Effector memory CD4-positive, alpha-beta T cell (primary cell): ENCODE measurements at regions not wholly inside any gene's neighbourhood (a gene's known extent, or its start where the extent isn't known, plus 50 kb on each side); places are given as distances from the start of the nearest gene placed in this dataset.

Source experiments
- DNase-seq, 3 donors: peaks; one replicate each; pipeline ENCODE4 v3.0.0-alpha.2; 2020
- H3K27ac ChIP-seq: 2 replicates; pipeline ENCODE4 v1.7.0; 2013; ENCODE audit warnings: mild to moderate bottlenecking, low read length, moderate library complexity; ENCODE audit not compliant: insufficient read depth, poor library complexity, severe bottlenecking
- H3K27me3 ChIP-seq: replicated peaks from 2 replicates; pipeline ENCODE4 v1.7.0; 2013; ENCODE audit warnings: mild to moderate bottlenecking, low read length; ENCODE audit not compliant: insufficient read depth, control insufficient read depth, poor library complexity, severe bottlenecking
- H3K36me3 ChIP-seq: 2 replicates; pipeline ENCODE4 v1.7.0; 2013; ENCODE audit warnings: mild to moderate bottlenecking, low read length, moderate library complexity; ENCODE audit not compliant: control insufficient read depth, insufficient read depth
- H3K4me1 ChIP-seq: 2 replicates; pipeline ENCODE4 v1.7.0; 2013; ENCODE audit warnings: low read length, mild to moderate bottlenecking; ENCODE audit not compliant: control insufficient read depth, insufficient read depth, poor library complexity, severe bottlenecking
- H3K4me3 ChIP-seq: 2 replicates; pipeline ENCODE4 v1.7.0; 2013; ENCODE audit warnings: low read length, low read depth, mild to moderate bottlenecking; ENCODE audit not compliant: insufficient read depth, poor library complexity, severe bottlenecking
- H3K9me3 ChIP-seq: 2 replicates; pipeline ENCODE4 v1.7.0; 2013; ENCODE audit warnings: mild to moderate bottlenecking, low read length, moderate library complexity; ENCODE audit not compliant: control insufficient read depth

DNA sequence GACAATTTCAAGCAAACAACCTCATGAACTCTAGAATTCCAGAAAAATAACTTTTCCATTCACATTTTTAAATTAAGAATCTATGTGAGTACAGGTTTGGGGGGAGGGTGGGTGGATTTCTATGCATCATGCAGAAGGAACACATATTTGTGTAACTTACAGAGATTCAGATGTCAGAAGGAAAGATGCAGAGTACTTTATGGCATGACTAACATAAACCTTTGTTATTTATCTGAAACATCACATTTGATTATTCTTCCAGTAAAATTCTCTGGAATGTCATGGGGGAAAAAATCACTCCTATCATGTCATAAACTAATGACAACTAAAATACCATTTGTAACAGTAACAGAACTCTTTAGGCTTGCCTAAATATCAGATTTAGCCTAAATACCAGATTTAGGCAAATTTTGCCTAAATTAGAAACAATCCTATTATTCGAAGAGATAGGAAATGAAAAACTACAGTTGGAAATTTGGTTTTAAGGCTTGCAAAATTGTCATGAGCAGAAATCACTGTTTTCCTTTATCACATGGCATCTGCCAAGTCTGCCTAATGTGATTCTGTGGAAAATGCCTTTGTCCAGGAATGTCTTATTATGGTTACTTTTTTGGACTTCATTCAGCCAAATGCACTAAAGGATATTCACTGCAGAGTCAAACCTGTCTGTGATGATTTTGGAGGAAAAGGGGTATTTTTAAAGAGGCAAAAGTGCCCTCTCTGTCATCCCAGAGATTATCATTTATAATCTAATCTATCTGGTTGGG, 527.7 kb upstream of the CELF2 start:
- Histone ChIP-seq H3K36me3 (no peaks in the 10 kb centered on the region), H3K9me3 (no peaks in the 10 kb centered on the region), H3K27ac (no peak overlapping the region), H3K4me1 (no peaks in the 10 kb centered on the region), H3K4me3 (no peak overlapping the region), H3K27me3 (no peaks in the 10 kb centered on the region)
- DNase-seq = no peak

DNA sequence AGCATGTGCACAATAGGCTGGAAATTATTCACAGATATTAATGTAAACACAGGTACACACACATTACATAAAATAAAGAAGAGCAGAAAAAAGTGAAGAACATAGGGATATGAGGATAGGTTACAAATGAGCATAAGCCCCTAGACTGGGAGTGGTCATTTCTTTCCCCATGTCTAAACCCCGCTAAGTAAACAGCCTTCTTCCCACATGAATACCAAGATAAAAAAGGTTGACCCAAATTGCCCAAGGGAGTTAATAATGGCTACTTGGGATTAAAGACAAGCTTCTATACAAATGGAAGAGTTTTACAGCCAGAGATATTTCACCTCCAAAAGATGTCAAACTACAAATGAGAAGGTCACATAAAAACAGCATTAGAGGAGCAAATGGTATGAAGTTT, 527.1 kb upstream of the CELF2 start:
- Histone ChIP-seq H3K27ac (no peak overlapping the region), H3K27me3 (no peaks in the 10 kb centered on the region), H3K4me3 (no peak overlapping the region), H3K36me3 (no peaks in the 10 kb centered on the region), H3K4me1 (no peaks in the 10 kb centered on the region), H3K9me3 (no peaks in the 10 kb centered on the region)
- DNase-seq = no peak

DNA sequence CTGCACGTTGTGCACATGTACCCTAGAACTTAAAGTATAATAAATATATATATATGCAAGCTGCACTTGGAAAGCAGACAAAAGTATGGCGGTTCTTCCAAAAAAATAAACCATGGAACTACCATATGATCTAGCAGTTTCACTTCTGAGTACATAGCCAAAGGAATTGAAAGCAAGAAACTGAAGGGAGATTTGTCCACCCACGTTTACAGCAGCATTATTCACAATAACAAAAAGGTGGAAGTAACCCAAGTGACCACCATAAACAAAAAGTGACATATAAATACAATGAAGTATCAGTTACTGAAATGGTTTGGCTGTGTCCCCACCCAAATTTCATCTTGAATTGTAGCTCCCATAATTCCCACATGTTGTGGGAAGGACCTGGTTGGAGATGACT, 525.3 kb upstream of the CELF2 start:
- Histone ChIP-seq H3K4me1 (no peaks in the 10 kb centered on the region), H3K27ac (no peak overlapping the region), H3K27me3 (no peaks in the 10 kb centered on the region), H3K9me3 (no peaks in the 10 kb centered on the region), H3K36me3 (no peaks in the 10 kb centered on the region), H3K4me3 (no peak overlapping the region)
- no peak for DNase-seq

DNA sequence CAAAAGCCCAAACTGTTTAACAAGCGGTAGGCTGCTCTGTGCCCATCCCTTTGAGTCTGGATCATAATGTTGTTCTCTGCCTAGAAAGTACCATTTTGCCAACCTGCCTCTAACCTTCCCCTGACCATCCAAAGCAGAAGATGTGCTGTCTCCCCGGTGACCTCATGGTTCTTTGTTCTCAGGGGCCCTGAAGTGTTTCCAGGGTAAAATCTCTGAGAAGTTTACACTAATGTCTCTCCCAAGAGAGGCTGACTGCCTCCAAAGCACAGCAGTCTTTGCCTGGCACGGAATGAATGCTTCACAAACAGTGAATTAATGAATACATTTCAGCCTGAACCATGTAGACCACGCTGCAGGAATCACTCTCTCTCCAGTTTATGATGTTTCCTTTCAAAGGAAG, 523.8 kb upstream of the CELF2 start:
- DNase-seq = no peak
- no peaks in the 10 kb centered on the region for H3K36me3 ChIP-seq
- no peaks in the 10 kb centered on the region for H3K4me1 ChIP-seq
- no peak overlapping the region for H3K27ac ChIP-seq
- no peak overlapping the region for H3K4me3 ChIP-seq
- no peaks in the 10 kb centered on the region for H3K27me3 ChIP-seq
- H3K9me3 ChIP-seq = no peaks in the 10 kb centered on the region

DNA sequence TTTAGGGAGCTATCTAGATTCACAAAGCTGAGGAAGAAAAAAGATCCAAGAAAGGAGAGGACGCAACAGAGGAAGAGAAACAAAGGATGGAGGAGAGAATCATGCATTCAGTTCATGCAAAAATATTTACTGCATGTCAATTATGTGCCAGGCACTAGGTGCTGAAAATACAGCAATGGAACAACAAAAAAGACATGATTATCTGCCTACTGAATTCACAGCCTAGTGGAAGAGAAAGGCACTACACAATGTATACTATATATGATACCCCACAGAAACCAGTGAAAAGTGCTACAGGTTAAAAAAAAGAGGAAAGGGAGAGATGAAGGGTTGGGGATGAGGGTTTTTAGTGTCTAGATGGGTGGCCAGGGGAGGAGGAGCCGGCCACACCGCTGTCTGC, 520.4 kb upstream of the CELF2 start:
- H3K36me3 ChIP-seq = no peaks in the 10 kb centered on the region
- no peak overlapping the region for H3K27ac ChIP-seq
- no peak for DNase-seq
- H3K4me3 ChIP-seq = no peak overlapping the region
- H3K27me3 ChIP-seq = no peaks in the 10 kb centered on the region
- no peaks in the 10 kb centered on the region for H3K4me1 ChIP-seq
- H3K9me3 ChIP-seq = no peaks in the 10 kb centered on the region

DNA sequence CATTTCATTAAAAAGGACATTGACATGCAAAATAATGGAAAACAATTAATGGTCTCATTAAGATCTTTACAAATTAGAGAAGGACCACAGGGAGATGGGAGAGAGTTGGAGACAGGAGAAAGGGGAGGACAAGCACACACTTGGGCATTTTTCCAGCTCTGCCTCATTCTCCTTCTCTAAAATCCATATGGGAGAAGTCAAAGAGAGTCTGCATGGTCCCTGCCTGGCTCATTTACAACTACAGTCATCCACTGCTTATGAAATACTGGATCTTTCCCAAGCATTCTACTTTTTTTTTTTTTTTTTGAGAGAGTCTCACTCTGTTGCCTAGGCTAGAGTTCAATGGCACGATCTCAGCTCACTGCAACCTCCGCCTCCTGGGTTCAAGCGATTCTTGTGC, 518.9 kb upstream of the CELF2 start:
- H3K27ac ChIP-seq = no peak overlapping the region
- no peak for DNase-seq

DNA sequence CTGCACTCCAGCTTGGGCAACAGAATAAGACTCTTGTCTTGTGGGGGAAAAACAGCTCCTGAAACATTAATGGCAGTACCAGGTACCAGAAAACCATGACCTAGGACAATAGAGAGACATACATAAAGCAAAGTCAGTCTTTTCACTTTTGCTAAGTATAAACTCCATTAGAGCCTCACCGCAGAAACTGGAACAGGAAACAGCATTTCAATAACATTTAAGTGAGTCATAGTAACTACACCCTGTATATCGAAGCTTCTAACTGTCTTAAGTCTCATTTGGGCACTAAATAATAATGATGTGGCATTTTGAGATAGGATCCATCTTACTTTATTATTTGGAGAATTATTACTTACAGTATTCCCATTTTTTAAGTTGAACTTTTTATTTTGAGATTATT, 517.8 kb upstream of the CELF2 start:
- Histone ChIP-seq H3K4me1 (no peaks in the 10 kb centered on the region), H3K27ac (no peak overlapping the region), H3K36me3 (no peaks in the 10 kb centered on the region), H3K4me3 (no peak overlapping the region), H3K27me3 (no peaks in the 10 kb centered on the region), H3K9me3 (no peaks in the 10 kb centered on the region)
- DNase-seq = no peak

More for the DNA sequence above, 518.9 kb upstream of the CELF2 start:
- H3K4me3 ChIP-seq = no peak overlapping the region
- no peaks in the 10 kb centered on the region for H3K9me3 ChIP-seq
- no peaks in the 10 kb centered on the region for H3K27me3 ChIP-seq
- no peaks in the 10 kb centered on the region for H3K36me3 ChIP-seq
- H3K4me1 ChIP-seq = no peaks in the 10 kb centered on the region

DNA sequence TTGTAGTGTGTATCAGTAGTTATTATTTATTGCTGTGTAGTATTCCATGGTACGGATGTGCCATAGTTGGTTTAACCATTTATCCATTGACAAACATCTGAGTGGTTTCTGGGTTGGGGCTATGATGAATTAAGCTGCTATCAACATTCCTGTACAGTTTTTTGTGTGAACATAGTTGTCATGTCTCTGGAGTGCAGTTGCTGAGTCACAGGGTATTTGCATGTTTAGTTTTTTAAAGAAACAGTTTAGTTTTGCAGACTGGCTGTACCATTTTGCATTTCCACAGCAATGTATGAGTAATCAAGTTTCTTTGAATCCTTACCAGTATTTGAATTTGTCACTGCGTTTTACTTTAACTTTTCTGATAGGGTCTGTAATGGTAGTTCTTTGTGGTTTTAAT, 516.7 kb upstream of the CELF2 start:
- no peaks in the 10 kb centered on the region for H3K36me3 ChIP-seq
- no peak for DNase-seq

DNA sequence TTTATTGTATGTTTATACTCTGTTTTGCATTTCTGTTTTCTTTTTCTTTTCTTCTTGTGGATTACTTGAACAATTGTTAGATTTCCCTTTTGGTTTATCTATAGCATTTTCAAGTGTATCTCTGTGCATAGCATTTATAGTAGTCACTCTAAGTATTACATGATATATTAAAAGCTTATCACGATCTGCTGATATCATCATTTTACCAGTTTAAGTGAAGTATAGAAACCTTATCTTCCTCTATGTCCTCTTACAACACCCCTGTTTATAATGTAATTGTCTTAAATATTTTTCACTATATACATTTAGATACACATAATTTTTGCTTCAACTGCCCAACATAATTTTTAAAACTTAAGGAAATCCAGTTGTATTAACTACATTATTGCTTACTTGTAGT, 513.9 kb upstream of the CELF2 start:
- no peak for DNase-seq
- no peak overlapping the region for H3K27ac ChIP-seq
- no peak overlapping the region for H3K4me3 ChIP-seq

More for the DNA sequence above, 516.7 kb upstream of the CELF2 start:
- Histone ChIP-seq H3K9me3 (no peaks in the 10 kb centered on the region), H3K27ac (no peak overlapping the region), H3K4me3 (no peak overlapping the region), H3K27me3 (no peaks in the 10 kb centered on the region), H3K4me1 (no peaks in the 10 kb centered on the region)

DNA sequence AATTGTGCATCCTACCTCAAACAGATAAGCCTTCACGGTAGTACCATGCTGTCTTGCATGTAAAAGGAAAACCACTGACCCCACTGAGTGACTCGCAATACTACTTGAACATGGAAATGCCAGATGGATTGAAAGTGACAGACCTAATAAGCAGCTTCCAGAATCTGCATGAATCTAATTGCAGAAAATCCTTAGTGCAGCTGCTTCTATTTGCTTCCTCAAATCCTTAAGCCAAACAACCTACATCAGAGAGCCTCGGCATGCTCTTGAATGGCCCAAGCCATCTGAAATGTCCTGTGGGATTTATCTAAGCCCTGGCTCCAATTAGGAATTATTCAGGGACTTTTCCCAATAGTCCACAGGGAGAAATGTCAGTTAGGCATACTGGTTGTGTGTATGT, 509.5 kb upstream of the CELF2 start:
- Histone ChIP-seq H3K27ac (no peak overlapping the region), H3K36me3 (no peaks in the 10 kb centered on the region), H3K4me1 (no peaks in the 10 kb centered on the region), H3K27me3 (no peaks in the 10 kb centered on the region), H3K4me3 (no peak overlapping the region), H3K9me3 (no peaks in the 10 kb centered on the region)
- no peak for DNase-seq

More for the DNA sequence above, 513.9 kb upstream of the CELF2 start:
- Histone ChIP-seq H3K27me3 (no peaks in the 10 kb centered on the region), H3K9me3 (no peaks in the 10 kb centered on the region), H3K36me3 (no peaks in the 10 kb centered on the region), H3K4me1 (no peaks in the 10 kb centered on the region)
